ENCODE measurements at regions not wholly inside any gene's neighbourhood (a gene's known extent, or its start where the extent isn't known, plus 50 kb on each side); places are given as distances from the start of the nearest gene placed in this dataset.

DNA sequence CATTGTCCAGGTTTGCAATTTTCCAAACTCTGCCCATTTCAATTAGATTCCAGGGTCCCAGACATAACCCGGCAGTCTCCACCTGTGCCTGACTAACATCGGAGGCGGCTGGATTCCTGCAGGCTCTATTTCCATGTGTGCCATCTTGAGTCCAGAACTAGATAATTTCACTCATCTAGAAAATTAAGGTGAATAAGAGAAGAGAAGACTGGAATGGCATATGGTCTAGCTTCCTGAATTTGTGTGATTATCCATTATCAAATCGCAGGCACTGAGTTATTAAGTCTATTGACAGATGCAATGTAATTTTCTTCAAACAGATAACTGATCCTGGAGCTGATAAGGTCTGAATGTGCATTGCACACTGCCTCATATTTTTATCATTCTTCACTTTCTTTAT, 305.2 kb downstream of the ETAA1 start:
- DNase-seq, result no peak
- TF ChIP-seq, protein P1, sequence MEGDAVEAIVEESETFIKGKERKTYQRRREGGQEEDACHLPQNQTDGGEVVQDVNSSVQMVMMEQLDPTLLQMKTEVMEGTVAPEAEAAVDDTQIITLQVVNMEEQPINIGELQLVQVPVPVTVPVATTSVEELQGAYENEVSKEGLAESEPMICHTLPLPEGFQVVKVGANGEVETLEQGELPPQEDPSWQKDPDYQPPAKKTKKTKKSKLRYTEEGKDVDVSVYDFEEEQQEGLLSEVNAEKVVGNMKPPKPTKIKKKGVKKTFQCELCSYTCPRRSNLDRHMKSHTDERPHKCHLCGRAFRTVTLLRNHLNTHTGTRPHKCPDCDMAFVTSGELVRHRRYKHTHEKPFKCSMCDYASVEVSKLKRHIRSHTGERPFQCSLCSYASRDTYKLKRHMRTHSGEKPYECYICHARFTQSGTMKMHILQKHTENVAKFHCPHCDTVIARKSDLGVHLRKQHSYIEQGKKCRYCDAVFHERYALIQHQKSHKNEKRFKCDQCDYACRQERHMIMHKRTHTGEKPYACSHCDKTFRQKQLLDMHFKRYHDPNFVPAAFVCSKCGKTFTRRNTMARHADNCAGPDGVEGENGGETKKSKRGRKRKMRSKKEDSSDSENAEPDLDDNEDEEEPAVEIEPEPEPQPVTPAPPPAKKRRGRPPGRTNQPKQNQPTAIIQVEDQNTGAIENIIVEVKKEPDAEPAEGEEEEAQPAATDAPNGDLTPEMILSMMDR (IDR thresholded peaks at IDR 0.05), result no peak
- TF ChIP-seq POLR2A (IDR thresholded peaks at IDR 0.05), result no peak
- 92 to 93% methylated on average over 4 of the region's 4 CpGs for WGBS, 2 donors
- Histone ChIP-seq H3K4me1 (peaks cover 4 to 10% of the 10 kb centered on the region in 2 donors), H3K27me3 (no peaks in the 10 kb centered on the region), H3K4me3 (replicated peaks in 1 of 3) (no peak overlapping the region), H3K9me3 (no peaks in the 10 kb centered on the region), H3K36me3 (no peaks in the 10 kb centered on the region), H3K27ac (peak overlapping the region in 1 of 3 donors; percentile 24)
- intact Hi-C loops (cut with DNase I), result no loop called here

GRCh38 chr2:67702937-67703336, 305.8 kb downstream of the ETAA1 start:
- Histone ChIP-seq H3K27me3 (no peaks in the 10 kb centered on the region), H3K4me3 (replicated peaks in 1 of 3) (no peak overlapping the region), H3K27ac (peak overlapping the region; percentile 20 to 31 (median 24)), H3K9me3 (no peaks in the 10 kb centered on the region), H3K4me1 (peaks cover 9 to 15% of the 10 kb centered on the region in 2 donors), H3K36me3 (no peaks in the 10 kb centered on the region)
- intact Hi-C loops (cut with DNase I), result no loop called here
- DNase-seq, result no peak
- 61 to 81% methylated on average over 1 of the region's 1 CpG for whole genome bisulfite sequencing, 2 donors
- TF ChIP-seq POLR2A (IDR thresholded peaks at IDR 0.05), result no peak
- TF ChIP-seq, protein P1 (IDR thresholded peaks at IDR 0.05), result no peak

DNA sequence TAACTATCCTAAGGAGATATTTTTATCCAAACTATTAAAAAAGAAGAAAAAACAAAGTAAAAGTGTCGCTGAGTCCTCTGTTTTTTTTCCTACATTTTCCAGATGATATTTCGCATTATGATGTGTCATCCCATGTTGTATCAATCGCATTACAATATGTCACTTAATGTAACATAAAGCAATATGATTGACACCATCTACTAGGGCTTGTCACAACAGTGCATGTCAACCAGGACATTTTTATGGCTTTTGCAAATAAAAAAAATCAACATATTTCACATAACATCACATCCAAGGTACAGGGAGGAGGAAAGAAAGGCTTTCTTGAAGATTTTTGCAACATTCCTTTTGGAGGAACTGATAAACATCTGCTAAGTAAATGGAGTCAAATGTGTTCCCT, 308.9 kb downstream of the ETAA1 start:
- H3K27ac ChIP-seq, result no peak overlapping the region
- no peaks in the 10 kb centered on the region for H3K36me3 ChIP-seq
- TF ChIP-seq, protein P1 (IDR thresholded peaks at IDR 0.05), result no peak
- no peak for TF ChIP-seq POLR2A (IDR thresholded peaks at IDR 0.05)
- WGBS, 2 donors, result 93 to 97% methylated on average over 3 of the region's 3 CpGs
- DNase-seq, result no peak
- no peak overlapping the region for H3K4me3 ChIP-seq (replicated peaks in 1 of 3)
- H3K4me1 ChIP-seq, result peaks cover 31 to 37% of the 10 kb centered on the region in 2 donors
- H3K27me3 ChIP-seq, result no peaks in the 10 kb centered on the region
- no peaks in the 10 kb centered on the region for H3K9me3 ChIP-seq
- intact Hi-C loops (cut with DNase I), result no loop called here

DNA sequence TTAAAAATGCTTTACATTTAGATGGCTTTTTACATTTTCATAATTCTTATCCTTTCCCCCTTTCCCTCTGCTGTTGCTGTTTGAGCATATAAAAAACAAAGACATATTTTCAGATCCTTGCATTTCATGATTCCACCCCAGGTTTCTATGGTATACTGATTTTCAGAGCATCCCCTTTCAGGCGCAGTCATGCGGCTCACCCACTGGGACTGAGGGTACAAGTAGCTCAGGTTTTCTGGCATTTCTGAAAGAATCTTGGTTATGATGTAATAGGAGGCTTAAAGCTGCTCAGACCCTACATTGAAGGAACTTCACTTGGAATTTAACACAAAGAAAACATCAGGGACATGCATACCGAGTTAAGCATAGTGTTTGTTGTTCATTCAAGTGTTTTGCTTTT, 310.8 kb downstream of the ETAA1 start:
- 43 to 45% methylated on average over 3 of the region's 3 CpGs for WGBS, 2 donors
- intact Hi-C loops (cut with DNase I), result no loop called here

DNA sequence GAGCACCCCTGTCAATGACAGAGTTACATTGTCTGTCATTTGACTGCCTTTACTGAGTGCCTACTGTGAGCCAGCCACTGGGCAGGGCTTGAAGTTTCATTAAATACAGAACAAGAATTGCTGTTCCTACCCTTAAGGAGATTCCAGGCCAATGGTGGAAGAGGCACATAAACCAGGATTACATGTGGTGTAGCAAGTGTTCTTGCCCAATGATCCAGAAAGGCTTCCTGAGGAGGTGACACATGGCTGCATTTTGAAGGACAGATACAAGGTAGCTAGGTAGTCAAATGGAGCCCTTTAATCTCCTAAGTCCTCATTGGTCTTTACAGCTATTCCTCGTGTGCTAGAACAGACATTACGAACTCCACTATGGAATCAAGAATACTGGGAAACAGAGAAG, 312.7 kb downstream of the ETAA1 start:
- H3K4me3 ChIP-seq (replicated peaks in 1 of 3), result no peak overlapping the region
- WGBS, 2 donors, result 42 to 50% methylated on average over 2 of the region's 2 CpGs

More for the DNA sequence above, 310.8 kb downstream of the ETAA1 start:
- H3K27me3 ChIP-seq, result no peaks in the 10 kb centered on the region
- H3K9me3 ChIP-seq, result no peaks in the 10 kb centered on the region
- TF ChIP-seq POLR2A (IDR thresholded peaks at IDR 0.05), result no peak
- TF ChIP-seq, protein P1 (IDR thresholded peaks at IDR 0.05), result no peak
- peak overlapping the region; percentile 51 to 77 (median 77) for H3K27ac ChIP-seq
- H3K36me3 ChIP-seq, result no peaks in the 10 kb centered on the region
- peaks cover 37 to 42% of the 10 kb centered on the region in 2 donors for H3K4me1 ChIP-seq
- peak; percentile 81 to 82 for DNase-seq
- H3K4me3 ChIP-seq (replicated peaks in 1 of 3), result no peak overlapping the region

More for the DNA sequence above, 312.7 kb downstream of the ETAA1 start:
- H3K36me3 ChIP-seq, result no peaks in the 10 kb centered on the region
- intact Hi-C loops (cut with DNase I), result no loop called here
- no peaks in the 10 kb centered on the region for H3K27me3 ChIP-seq
- H3K27ac ChIP-seq, result peak overlapping the region; percentile 49 to 77 (median 51)
- DNase-seq, result peak; percentile 56 to 63
- TF ChIP-seq POLR2A (IDR thresholded peaks at IDR 0.05), result no peak
- TF ChIP-seq, protein P1 (IDR thresholded peaks at IDR 0.05), result no peak
- H3K4me1 ChIP-seq, result peaks cover 39 to 42% of the 10 kb centered on the region in 2 donors
- H3K9me3 ChIP-seq, result no peaks in the 10 kb centered on the region
